WTC11 (cell line): ENCODE measurements at regions not wholly inside any gene's neighbourhood (a gene's known extent, or its start where the extent isn't known, plus 50 kb on each side); places are given as distances from the start of the nearest gene placed in this dataset.
A peak's percentile ranks its signal among the peaks of the same experiment; 100 is the strongest.

Experiments
- ATAC-seq: fragments of 200-7000 bp; cut with Tn5 transposase; 2 replicates; pipeline ENCODE4 v1.10.0; 2021; ENCODE audit warnings: mild to moderate bottlenecking, moderate library complexity
- CTCF ChIA-PET: fragments of 300-600 bp; sonication (Branson Sonifier 250); formaldehyde crosslinking; loops from one replicate; lab custom pipeline; 2021; ENCODE audit warnings: antibody characterized with exemption; lab: Charles Lee
- POLR2A ChIA-PET: fragments of 350-600 bp; sonication (Branson Sonifier 250); formaldehyde crosslinking; loops from one replicate; lab custom pipeline; 2021; ENCODE audit warnings: antibody characterized with exemption; lab: Charles Lee
- DNase-seq: peaks from one replicate; pipeline ENCODE4 v3.0.0; 2021; ENCODE audit warnings: low spot score
- H3K27ac Mint-ChIP-seq: 2 replicates; pipeline ENCODE4 v1.8.0; 2021; ENCODE audit warnings: mixed read lengths
- H3K27me3 Mint-ChIP-seq: 2 replicates; pipeline ENCODE4 v1.8.0; 2021; ENCODE audit warnings: low read depth, mild to moderate bottlenecking, moderate library complexity, mixed read lengths
- H3K36me3 Mint-ChIP-seq: 2 replicates; pipeline ENCODE4 v1.8.0; 2021; ENCODE audit warnings: mixed read lengths
- H3K4me1 Mint-ChIP-seq: 2 replicates; pipeline ENCODE4 v1.8.0; 2022; ENCODE audit warnings: mixed read lengths
- H3K4me3 Mint-ChIP-seq: 2 replicates; pipeline ENCODE4 v1.8.0; 2021; ENCODE audit warnings: mild to moderate bottlenecking, moderate library complexity, mixed read lengths
- H3K9me3 Mint-ChIP-seq: 2 replicates; pipeline ENCODE4 v1.8.0; 2021; ENCODE audit warnings: mixed read lengths
- CREM ChIP-seq: sonication (generic); formaldehyde crosslinking; IDR thresholded peaks from 2 replicates; pipeline ENCODE4 v1.8.1; 2022; ENCODE audit warnings: mild to moderate bottlenecking, missing genetic modification reagents, moderate library complexity
- E2F1 ChIP-seq: sonication (generic); formaldehyde crosslinking; IDR thresholded peaks from 2 replicates; pipeline ENCODE4 v1.8.0; 2022; ENCODE audit warnings: mild to moderate bottlenecking, missing genetic modification reagents
- FOXP4 ChIP-seq: sonication (generic); formaldehyde crosslinking; IDR thresholded peaks from 2 replicates; pipeline ENCODE4 v1.8.0; 2022; ENCODE audit warnings: mild to moderate bottlenecking, missing genetic modification reagents
- GTF2I ChIP-seq: fragments of 250-450 bp; sonication (Bioruptor Pico); conservative IDR thresholded peaks from 2 replicates; pipeline ENCODE4 v1.4.0; 2021; ENCODE audit warnings: mild to moderate bottlenecking
- NR1H2 ChIP-seq: sonication (generic); formaldehyde crosslinking; IDR thresholded peaks from 2 replicates; pipeline ENCODE4 v1.9.0; 2021; ENCODE audit warnings: mild to moderate bottlenecking, moderate library complexity, missing genetic modification reagents
- NR3C1 ChIP-seq: sonication (generic); formaldehyde crosslinking; conservative IDR thresholded peaks from 2 replicates; pipeline ENCODE4 v1.8.1; 2023; ENCODE audit warnings: low read depth, mild to moderate bottlenecking, missing genetic modification reagents
- SMAD4 ChIP-seq: sonication (generic); formaldehyde crosslinking; IDR thresholded peaks from 2 replicates; pipeline ENCODE4 v1.8.0; 2022; ENCODE audit warnings: mild to moderate bottlenecking, missing genetic modification reagents
- SP1 ChIP-seq: sonication (generic); formaldehyde crosslinking; conservative IDR thresholded peaks from 2 replicates; pipeline ENCODE4 v1.8.1; 2022; ENCODE audit warnings: missing genetic modification reagents
- TCF7 ChIP-seq: sonication (generic); formaldehyde crosslinking; IDR thresholded peaks from 2 replicates; pipeline ENCODE4 v1.8.0; 2022; ENCODE audit warnings: mild to moderate bottlenecking, low read depth, missing genetic modification reagents, moderate library complexity
- ZNF121 ChIP-seq: sonication (generic); formaldehyde crosslinking; IDR thresholded peaks from 2 replicates; pipeline ENCODE4 v1.8.0; 2023; ENCODE audit warnings: missing genetic modification reagents
- ZNF219 ChIP-seq: sonication (generic); formaldehyde crosslinking; IDR thresholded peaks from 2 replicates; pipeline ENCODE4 v1.8.0; 2023; ENCODE audit warnings: missing genetic modification reagents, mild to moderate bottlenecking, borderline replicate concordance
- ZNF232 ChIP-seq: sonication (generic); formaldehyde crosslinking; IDR thresholded peaks from 2 replicates; pipeline ENCODE4 v1.8.0; 2022; ENCODE audit warnings: mild to moderate bottlenecking, missing genetic modification reagents
- ZNF671 ChIP-seq: fragments of 250-450 bp; sonication (Bioruptor Pico); IDR thresholded peaks from 2 replicates; pipeline ENCODE4 v1.8.0; 2021; ENCODE audit warnings: mild to moderate bottlenecking
- TF ChIP-seq, protein P1 (sequence below): fragments of 250-450 bp; sonication (Bioruptor Pico); IDR thresholded peaks from 2 replicates; pipeline ENCODE4 v1.9.0; 2021; ENCODE audit warnings: mild to moderate bottlenecking
- TF ChIP-seq, protein P2 (sequence below): sonication (generic); formaldehyde crosslinking; IDR thresholded peaks from 2 replicates; pipeline ENCODE4 v1.8.1; 2023; ENCODE audit warnings: mild to moderate bottlenecking, moderate library complexity, missing genetic modification reagents
- TF ChIP-seq, protein P3 (sequence below): fragments of 250-450 bp; sonication (Bioruptor Pico); IDR thresholded peaks from 2 replicates; pipeline ENCODE4 v2.1.2; 2022; ENCODE audit warnings: mild to moderate bottlenecking, moderate library complexity
- TF ChIP-seq, protein P4 (sequence below): sonication (generic); formaldehyde crosslinking; conservative IDR thresholded peaks from 2 replicates; pipeline ENCODE4 v1.8.1; 2023; ENCODE audit warnings: mild to moderate bottlenecking, low read depth, missing genetic modification reagents, moderate library complexity

- CTCF ChIA-PET = no interaction called here
- H3K36me3 Mint-ChIP-seq = peaks cover 3% of the 10 kb centered on the region
- H3K4me3 Mint-ChIP-seq = no peak overlapping the region
- POLR2A ChIA-PET = no interaction called here
- TF ChIP-seq CREM (no peak), E2F1 (CRISPR knock-in tag) (no peak), TCF7 (CRISPR knock-in tag) (no peak), NR1H2 (CRISPR knock-in tag) (no peak), SMAD4 (CRISPR knock-in tag) (no peak), GTF2I (no peak), ZNF219 (CRISPR knock-in tag) (no peak), ZNF121 (CRISPR knock-in tag) (no peak)
- TF ChIP-seq, protein P1, sequence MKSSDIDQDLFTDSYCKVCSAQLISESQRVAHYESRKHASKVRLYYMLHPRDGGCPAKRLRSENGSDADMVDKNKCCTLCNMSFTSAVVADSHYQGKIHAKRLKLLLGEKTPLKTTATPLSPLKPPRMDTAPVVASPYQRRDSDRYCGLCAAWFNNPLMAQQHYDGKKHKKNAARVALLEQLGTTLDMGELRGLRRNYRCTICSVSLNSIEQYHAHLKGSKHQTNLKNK (CRISPR knock-in tag) = no peak
- TF ChIP-seq, protein P2, sequence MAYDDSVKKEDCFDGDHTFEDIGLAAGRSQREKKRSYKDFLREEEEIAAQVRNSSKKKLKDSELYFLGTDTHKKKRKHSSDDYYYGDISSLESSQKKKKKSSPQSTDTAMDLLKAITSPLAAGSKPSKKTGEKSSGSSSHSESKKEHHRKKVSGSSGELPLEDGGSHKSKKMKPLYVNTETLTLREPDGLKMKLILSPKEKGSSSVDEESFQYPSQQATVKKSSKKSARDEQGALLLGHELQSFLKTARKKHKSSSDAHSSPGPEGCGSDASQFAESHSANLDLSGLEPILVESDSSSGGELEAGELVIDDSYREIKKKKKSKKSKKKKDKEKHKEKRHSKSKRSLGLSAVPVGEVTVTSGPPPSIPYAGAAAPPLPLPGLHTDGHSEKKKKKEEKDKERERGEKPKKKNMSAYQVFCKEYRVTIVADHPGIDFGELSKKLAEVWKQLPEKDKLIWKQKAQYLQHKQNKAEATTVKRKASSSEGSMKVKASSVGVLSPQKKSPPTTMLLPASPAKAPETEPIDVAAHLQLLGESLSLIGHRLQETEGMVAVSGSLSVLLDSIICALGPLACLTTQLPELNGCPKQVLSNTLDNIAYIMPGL = no peak
- DNase-seq = no peak
- H3K9me3 Mint-ChIP-seq = 0 out of 2 replicates have a peak, but pooled peaks cover 3% of the 10 kb centered on the region
- no peak overlapping the region for H3K27ac Mint-ChIP-seq
- H3K4me1 Mint-ChIP-seq = peaks cover 2% of the 10 kb centered on the region; the same call in 1 of the 2 replicates
- H3K27me3 Mint-ChIP-seq = no peaks in the 10 kb centered on the region; the same call in 1 of the 2 replicates
- ATAC-seq = no peak
These were observed 502.9 kb upstream of the ID2 start for GRCh38 chr2:8178911-8179310.

- ChIA-PET CTCF (no interaction called here), POLR2A (no interaction called here)
- no peak overlapping the region for H3K27ac Mint-ChIP-seq
- ATAC-seq (peak; percentile 32), DNase-seq (no peak)
- TF ChIP-seq, protein P3, sequence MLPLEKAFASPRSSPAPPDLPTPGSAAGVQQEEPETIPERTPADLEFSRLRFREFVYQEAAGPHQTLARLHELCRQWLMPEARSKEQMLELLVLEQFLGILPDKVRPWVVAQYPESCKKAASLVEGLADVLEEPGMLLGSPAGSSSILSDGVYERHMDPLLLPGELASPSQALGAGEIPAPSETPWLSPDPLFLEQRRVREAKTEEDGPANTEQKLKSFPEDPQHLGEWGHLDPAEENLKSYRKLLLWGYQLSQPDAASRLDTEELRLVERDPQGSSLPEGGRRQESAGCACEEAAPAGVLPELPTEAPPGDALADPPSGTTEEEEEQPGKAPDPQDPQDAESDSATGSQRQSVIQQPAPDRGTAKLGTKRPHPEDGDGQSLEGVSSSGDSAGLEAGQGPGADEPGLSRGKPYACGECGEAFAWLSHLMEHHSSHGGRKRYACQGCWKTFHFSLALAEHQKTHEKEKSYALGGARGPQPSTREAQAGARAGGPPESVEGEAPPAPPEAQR (CRISPR knock-in tag) = no peak
- TF ChIP-seq GTF2I = no peak
- no peak for TF ChIP-seq ZNF671 (CRISPR knock-in tag)
- TF ChIP-seq FOXP4 = no peak
- no peak for TF ChIP-seq SP1 (CRISPR knock-in tag)
- TF ChIP-seq ZNF232 (CRISPR knock-in tag) = no peak
- TF ChIP-seq, protein P4, sequence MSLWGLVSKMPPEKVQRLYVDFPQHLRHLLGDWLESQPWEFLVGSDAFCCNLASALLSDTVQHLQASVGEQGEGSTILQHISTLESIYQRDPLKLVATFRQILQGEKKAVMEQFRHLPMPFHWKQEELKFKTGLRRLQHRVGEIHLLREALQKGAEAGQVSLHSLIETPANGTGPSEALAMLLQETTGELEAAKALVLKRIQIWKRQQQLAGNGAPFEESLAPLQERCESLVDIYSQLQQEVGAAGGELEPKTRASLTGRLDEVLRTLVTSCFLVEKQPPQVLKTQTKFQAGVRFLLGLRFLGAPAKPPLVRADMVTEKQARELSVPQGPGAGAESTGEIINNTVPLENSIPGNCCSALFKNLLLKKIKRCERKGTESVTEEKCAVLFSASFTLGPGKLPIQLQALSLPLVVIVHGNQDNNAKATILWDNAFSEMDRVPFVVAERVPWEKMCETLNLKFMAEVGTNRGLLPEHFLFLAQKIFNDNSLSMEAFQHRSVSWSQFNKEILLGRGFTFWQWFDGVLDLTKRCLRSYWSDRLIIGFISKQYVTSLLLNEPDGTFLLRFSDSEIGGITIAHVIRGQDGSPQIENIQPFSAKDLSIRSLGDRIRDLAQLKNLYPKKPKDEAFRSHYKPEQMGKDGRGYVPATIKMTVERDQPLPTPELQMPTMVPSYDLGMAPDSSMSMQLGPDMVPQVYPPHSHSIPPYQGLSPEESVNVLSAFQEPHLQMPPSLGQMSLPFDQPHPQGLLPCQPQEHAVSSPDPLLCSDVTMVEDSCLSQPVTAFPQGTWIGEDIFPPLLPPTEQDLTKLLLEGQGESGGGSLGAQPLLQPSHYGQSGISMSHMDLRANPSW (CRISPR knock-in tag) = no peak
- no peak for TF ChIP-seq NR3C1 (CRISPR knock-in tag)
- no peak overlapping the region for H3K4me3 Mint-ChIP-seq
- peaks cover 42% of the 10 kb centered on the region for H3K4me1 Mint-ChIP-seq
- H3K9me3 Mint-ChIP-seq = peaks cover 15% of the 10 kb centered on the region; the same call in 1 of the 2 replicates
- peaks cover 5% of the 10 kb centered on the region; the same call in 1 of the 2 replicates for H3K36me3 Mint-ChIP-seq
- H3K27me3 Mint-ChIP-seq = no peaks in the 10 kb centered on the region; the same call in 1 of the 2 replicates
These were observed 492.5 kb upstream of the ID2 start for GRCh38 chr2:8189316-8189715.
